GM19372 (cell line): ENCODE measurements at regions not wholly inside any gene's neighbourhood (a gene's known extent, or its start where the extent isn't known, plus 50 kb on each side); places are given as distances from the start of the nearest gene placed in this dataset.

Experiments used
- ATAC-seq: cut with Tn5 transposase; IDR thresholded peaks from one replicate; pipeline ENCODE4 v1.9.1; 2021; ENCODE audit warnings: mild to moderate bottlenecking, low read depth, moderate library complexity; ENCODE audit not compliant: unreplicated experiment

GRCh38 chr2:195319548-195320412, 337.2 kb upstream of the SLC39A10 start:
- ATAC-seq: no peak

GRCh38 chr2:195319112-195319460, 337.9 kb upstream of the SLC39A10 start:
- no peak for ATAC-seq

- no peak for ATAC-seq
These were observed 338.4 kb upstream of the SLC39A10 start for GRCh38 chr2:195318440-195319111.

- no peak for ATAC-seq
These were observed 339.5 kb upstream of the SLC39A10 start for GRCh38 chr2:195317550-195317949.

- no peak for ATAC-seq
These were observed 340.5 kb upstream of the SLC39A10 start for GRCh38 chr2:195316486-195316885.

- ATAC-seq: no peak
These were observed 343.1 kb upstream of the SLC39A10 start for GRCh38 chr2:195313962-195314361.

- no peak for ATAC-seq
These were observed 344.4 kb upstream of the SLC39A10 start for GRCh38 chr2:195312662-195313061.

GRCh38 chr2:195308163-195308562, 348.9 kb upstream of the SLC39A10 start:
- ATAC-seq: no peak

- ATAC-seq: no peak
These were observed 349.3 kb upstream of the SLC39A10 start for GRCh38 chr2:195307751-195308150.

GRCh38 chr2:195304310-195304709, 352.7 kb upstream of the SLC39A10 start:
- ATAC-seq: no peak

- ATAC-seq: no peak
These were observed 356.4 kb upstream of the SLC39A10 start for GRCh38 chr2:195300631-195301030.

GRCh38 chr2:195299600-195299999, 357.4 kb upstream of the SLC39A10 start:
- no peak for ATAC-seq

- ATAC-seq: no peak
These were observed 360.5 kb upstream of the SLC39A10 start for GRCh38 chr2:195296490-195296889.

- ATAC-seq: no peak
These were observed 367.9 kb upstream of the SLC39A10 start for GRCh38 chr2:195289081-195289480.

GRCh38 chr2:195279840-195280427, 377.1 kb upstream of the SLC39A10 start:
- no peak for ATAC-seq

GRCh38 chr2:195270466-195271039, 386.5 kb upstream of the SLC39A10 start:
- ATAC-seq: no peak

GRCh38 chr2:195269220-195269619, 387.8 kb upstream of the SLC39A10 start:
- no peak for ATAC-seq

- ATAC-seq: no peak
These were observed 399.0 kb upstream of the SLC39A10 start for GRCh38 chr2:195257979-195258378.

- no peak for ATAC-seq
These were observed 405.0 kb upstream of the SLC39A10 start for GRCh38 chr2:195252018-195252417.

GRCh38 chr2:195251214-195251613, 405.8 kb upstream of the SLC39A10 start:
- ATAC-seq: no peak

GRCh38 chr2:195238826-195239225, 418.2 kb upstream of the SLC39A10 start:
- ATAC-seq: no peak
